ENCODE measurements at regions not wholly inside any gene's neighbourhood (a gene's known extent, or its start where the extent isn't known, plus 50 kb on each side); places are given as distances from the start of the nearest gene placed in this dataset.

DNA sequence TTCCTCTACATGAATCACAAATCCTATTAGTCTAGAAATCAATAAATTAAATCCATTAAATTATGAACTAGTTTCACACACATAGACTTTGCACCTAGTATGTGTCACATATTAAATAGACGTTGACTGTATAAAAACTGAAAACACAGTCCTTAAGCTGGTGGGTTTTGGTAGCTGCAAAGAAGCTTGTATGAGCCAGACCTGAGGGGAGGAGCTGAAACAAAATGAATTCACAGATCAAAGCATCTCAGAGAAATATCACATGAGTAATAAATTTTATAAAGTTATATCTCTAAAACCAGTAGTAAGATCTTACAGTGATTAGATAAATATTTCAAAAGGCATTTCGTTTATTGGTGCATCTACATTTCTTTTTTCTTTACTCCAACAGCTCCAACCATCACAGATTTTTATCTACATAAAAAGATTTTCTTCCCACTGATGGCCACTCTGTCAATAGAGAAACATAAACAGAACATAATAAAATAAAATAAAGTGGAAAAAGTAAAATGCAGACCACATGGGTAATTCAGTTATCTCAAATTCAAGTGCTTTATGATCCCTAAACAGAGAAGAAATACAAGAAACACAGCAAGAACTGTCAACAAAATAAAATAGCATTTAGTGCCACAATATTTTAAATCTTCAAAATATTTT, 420.0 kb upstream of the CYRIA start:
- Histone ChIP-seq H3K4me3 (ENCODE audit: low read length) (no peak overlapping the region), H3F3A (ENCODE audit: insufficient read depth, low read length) (no peaks in the 10 kb centered on the region), H3K9me2 (replicated peaks; ENCODE audit: insufficient read depth, low read length) (no peaks in the 10 kb centered on the region), H3K9ac (ENCODE audit: low read length) (no peak overlapping the region), H3K9me3 (replicated peaks; ENCODE audit: insufficient read depth, low read length) (no peaks in the 10 kb centered on the region), H2AFZ (ENCODE audit: low read length) (no peak overlapping the region), H3K4me1 (ENCODE audit: low read length) (no peaks in the 10 kb centered on the region), H3K27ac (ENCODE audit: low read length) (no peak overlapping the region), H4K20me1 (ENCODE audit: insufficient read depth, low read length) (no peaks in the 10 kb centered on the region), H3K36me3 (replicated peaks; ENCODE audit: insufficient read depth, low read length) (no peaks in the 10 kb centered on the region), H3K79me2 (ENCODE audit: low read length) (no peaks in the 10 kb centered on the region), H3K4me2 (ENCODE audit: low read depth, low read length) (no peak overlapping the region), H3K27me3 (replicated peaks; ENCODE audit: insufficient read depth, low read length) (no peaks in the 10 kb centered on the region)
- DNase-seq = no peak
- TF ChIP-seq EZH2 (optimal IDR thresholded peaks at IDR 0.05; ENCODE audit: low read depth, low read length) (no peak), EZH2phosphoT487 (IDR thresholded peaks at IDR 0.05; ENCODE audit: low read length) (no peak)
- TF ChIP-seq, protein P1, sequence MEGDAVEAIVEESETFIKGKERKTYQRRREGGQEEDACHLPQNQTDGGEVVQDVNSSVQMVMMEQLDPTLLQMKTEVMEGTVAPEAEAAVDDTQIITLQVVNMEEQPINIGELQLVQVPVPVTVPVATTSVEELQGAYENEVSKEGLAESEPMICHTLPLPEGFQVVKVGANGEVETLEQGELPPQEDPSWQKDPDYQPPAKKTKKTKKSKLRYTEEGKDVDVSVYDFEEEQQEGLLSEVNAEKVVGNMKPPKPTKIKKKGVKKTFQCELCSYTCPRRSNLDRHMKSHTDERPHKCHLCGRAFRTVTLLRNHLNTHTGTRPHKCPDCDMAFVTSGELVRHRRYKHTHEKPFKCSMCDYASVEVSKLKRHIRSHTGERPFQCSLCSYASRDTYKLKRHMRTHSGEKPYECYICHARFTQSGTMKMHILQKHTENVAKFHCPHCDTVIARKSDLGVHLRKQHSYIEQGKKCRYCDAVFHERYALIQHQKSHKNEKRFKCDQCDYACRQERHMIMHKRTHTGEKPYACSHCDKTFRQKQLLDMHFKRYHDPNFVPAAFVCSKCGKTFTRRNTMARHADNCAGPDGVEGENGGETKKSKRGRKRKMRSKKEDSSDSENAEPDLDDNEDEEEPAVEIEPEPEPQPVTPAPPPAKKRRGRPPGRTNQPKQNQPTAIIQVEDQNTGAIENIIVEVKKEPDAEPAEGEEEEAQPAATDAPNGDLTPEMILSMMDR (IDR thresholded peaks at IDR 0.05; ENCODE audit: low read length) = no peak

DNA sequence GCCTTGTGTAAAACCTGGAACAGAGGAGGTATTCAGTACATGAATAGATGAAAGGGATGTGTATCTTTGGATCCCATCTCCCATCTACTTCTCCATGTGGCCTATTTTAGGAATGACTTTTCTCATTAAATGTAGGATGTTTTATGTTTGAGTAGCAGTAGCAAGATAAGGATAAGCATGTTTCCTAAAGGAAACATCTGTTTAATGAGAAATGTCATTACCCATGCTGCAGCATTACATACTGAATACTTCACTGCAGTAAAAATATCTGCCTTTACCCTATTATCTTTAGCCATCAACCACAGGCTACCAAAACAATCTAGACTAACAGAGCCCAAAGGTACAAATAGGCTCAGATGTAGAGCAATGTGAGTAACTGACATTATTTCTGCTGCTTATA, 419.2 kb upstream of the CYRIA start:
- Histone ChIP-seq H3K27me3 (replicated peaks; ENCODE audit: insufficient read depth, low read length) (no peaks in the 10 kb centered on the region), H3K36me3 (replicated peaks; ENCODE audit: insufficient read depth, low read length) (no peaks in the 10 kb centered on the region), H3K4me1 (ENCODE audit: low read length) (no peaks in the 10 kb centered on the region), H3F3A (ENCODE audit: insufficient read depth, low read length) (no peaks in the 10 kb centered on the region), H4K20me1 (ENCODE audit: insufficient read depth, low read length) (no peaks in the 10 kb centered on the region), H3K9me2 (replicated peaks; ENCODE audit: insufficient read depth, low read length) (no peaks in the 10 kb centered on the region), H3K9me3 (replicated peaks; ENCODE audit: insufficient read depth, low read length) (no peaks in the 10 kb centered on the region), H3K27ac (ENCODE audit: low read length) (no peak overlapping the region), H3K4me3 (ENCODE audit: low read length) (no peak overlapping the region), H2AFZ (ENCODE audit: low read length) (no peak overlapping the region), H3K79me2 (ENCODE audit: low read length) (no peaks in the 10 kb centered on the region), H3K9ac (ENCODE audit: low read length) (no peak overlapping the region), H3K4me2 (ENCODE audit: low read depth, low read length) (no peak overlapping the region)
- TF ChIP-seq EZH2phosphoT487 (IDR thresholded peaks at IDR 0.05; ENCODE audit: low read length) (no peak), EZH2 (optimal IDR thresholded peaks at IDR 0.05; ENCODE audit: low read depth, low read length) (no peak)
- TF ChIP-seq, protein P1 (IDR thresholded peaks at IDR 0.05; ENCODE audit: low read length) = no peak
- no peak for DNase-seq

DNA sequence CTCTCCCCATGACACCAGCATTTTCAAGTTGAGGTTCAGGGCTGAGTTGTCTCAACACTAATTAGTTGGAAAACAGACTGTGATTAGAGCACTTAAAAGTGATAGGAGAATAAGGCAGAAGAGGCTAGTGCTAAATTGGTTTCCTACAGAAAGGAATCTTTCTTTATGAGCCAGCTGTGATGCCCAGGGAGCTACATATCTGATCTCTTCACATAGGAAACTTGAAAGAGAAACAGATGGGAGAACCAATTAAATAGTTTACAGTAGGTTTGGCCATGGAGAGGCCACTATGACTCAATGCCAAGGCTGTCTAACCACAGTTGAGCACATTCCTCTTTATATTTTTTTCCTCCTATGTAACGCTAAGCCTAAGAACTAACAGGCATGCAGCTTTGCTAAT, 418.3 kb upstream of the CYRIA start:
- no peaks in the 10 kb centered on the region for H3K9me3 ChIP-seq (replicated peaks; ENCODE audit: insufficient read depth, low read length)
- H3K27me3 ChIP-seq (replicated peaks; ENCODE audit: insufficient read depth, low read length) = no peaks in the 10 kb centered on the region
- no peak overlapping the region for H3K4me2 ChIP-seq (ENCODE audit: low read depth, low read length)
- H3K4me1 ChIP-seq (ENCODE audit: low read length) = no peaks in the 10 kb centered on the region
- TF ChIP-seq EZH2phosphoT487 (IDR thresholded peaks at IDR 0.05; ENCODE audit: low read length) (no peak), EZH2 (optimal IDR thresholded peaks at IDR 0.05; ENCODE audit: low read depth, low read length) (no peak)
- TF ChIP-seq, protein P1 (IDR thresholded peaks at IDR 0.05; ENCODE audit: low read length) = no peak
- H4K20me1 ChIP-seq (ENCODE audit: insufficient read depth, low read length) = no peaks in the 10 kb centered on the region
- no peak overlapping the region for H3K4me3 ChIP-seq (ENCODE audit: low read length)
- no peaks in the 10 kb centered on the region for H3K9me2 ChIP-seq (replicated peaks; ENCODE audit: insufficient read depth, low read length)
- H3F3A ChIP-seq (ENCODE audit: insufficient read depth, low read length) = no peaks in the 10 kb centered on the region
- H3K79me2 ChIP-seq (ENCODE audit: low read length) = no peaks in the 10 kb centered on the region
- H3K9ac ChIP-seq (ENCODE audit: low read length) = no peak overlapping the region
- no peak overlapping the region for H3K27ac ChIP-seq (ENCODE audit: low read length)
- no peak for DNase-seq
- H3K36me3 ChIP-seq (replicated peaks; ENCODE audit: insufficient read depth, low read length) = no peaks in the 10 kb centered on the region
- no peak overlapping the region for H2AFZ ChIP-seq (ENCODE audit: low read length)
